WTC11 (cell line): ENCODE measurements at regions not wholly inside any gene's neighbourhood (a gene's known extent, or its start where the extent isn't known, plus 50 kb on each side); places are given as distances from the start of the nearest gene placed in this dataset.

Experiments used
- ATAC-seq: fragments of 200-7000 bp; cut with Tn5 transposase; 2 replicates; pipeline ENCODE4 v1.10.0; 2021; ENCODE audit warnings: mild to moderate bottlenecking, moderate library complexity
- CTCF ChIA-PET: fragments of 300-600 bp; sonication (Branson Sonifier 250); formaldehyde crosslinking; loops from one replicate; lab custom pipeline; 2021; ENCODE audit warnings: antibody characterized with exemption; lab: Charles Lee
- POLR2A ChIA-PET: fragments of 350-600 bp; sonication (Branson Sonifier 250); formaldehyde crosslinking; loops from one replicate; lab custom pipeline; 2021; ENCODE audit warnings: antibody characterized with exemption; lab: Charles Lee
- DNase-seq: peaks from one replicate; pipeline ENCODE4 v3.0.0; 2021; ENCODE audit warnings: low spot score
- H3K27ac Mint-ChIP-seq: 2 replicates; pipeline ENCODE4 v1.8.0; 2021; ENCODE audit warnings: mixed read lengths
- H3K27me3 Mint-ChIP-seq: 2 replicates; pipeline ENCODE4 v1.8.0; 2021; ENCODE audit warnings: low read depth, mild to moderate bottlenecking, moderate library complexity, mixed read lengths
- H3K36me3 Mint-ChIP-seq: 2 replicates; pipeline ENCODE4 v1.8.0; 2021; ENCODE audit warnings: mixed read lengths
- H3K4me1 Mint-ChIP-seq: 2 replicates; pipeline ENCODE4 v1.8.0; 2022; ENCODE audit warnings: mixed read lengths
- H3K4me3 Mint-ChIP-seq: 2 replicates; pipeline ENCODE4 v1.8.0; 2021; ENCODE audit warnings: mild to moderate bottlenecking, moderate library complexity, mixed read lengths
- H3K9me3 Mint-ChIP-seq: 2 replicates; pipeline ENCODE4 v1.8.0; 2021; ENCODE audit warnings: mixed read lengths
- ETV6 ChIP-seq: sonication (generic); formaldehyde crosslinking; IDR thresholded peaks from 2 replicates; pipeline ENCODE4 v1.8.1; 2022; ENCODE audit warnings: mild to moderate bottlenecking, missing genetic modification reagents
- GTF2I ChIP-seq: fragments of 250-450 bp; sonication (Bioruptor Pico); conservative IDR thresholded peaks from 2 replicates; pipeline ENCODE4 v1.4.0; 2021; ENCODE audit warnings: mild to moderate bottlenecking
- IRF2 ChIP-seq: sonication (generic); formaldehyde crosslinking; IDR thresholded peaks from 2 replicates; pipeline ENCODE4 v1.8.0; 2022; ENCODE audit warnings: low read depth, missing genetic modification reagents, borderline replicate concordance
- MXD4 ChIP-seq: fragments of 250-450 bp; sonication (Bioruptor Pico); IDR thresholded peaks from 2 replicates; pipeline ENCODE4 v1.8.0; 2021; ENCODE audit warnings: mild to moderate bottlenecking, moderate library complexity, borderline replicate concordance
- NFE2L1 ChIP-seq: sonication (generic); formaldehyde crosslinking; IDR thresholded peaks from 2 replicates; pipeline ENCODE4 v1.8.1; 2023; ENCODE audit warnings: missing genetic modification reagents
- NR2C2 ChIP-seq: sonication (generic); formaldehyde crosslinking; IDR thresholded peaks from 2 replicates; pipeline ENCODE4 v1.8.0; 2022; ENCODE audit warnings: mild to moderate bottlenecking, missing genetic modification reagents
- TP53 ChIP-seq: sonication (generic); formaldehyde crosslinking; IDR thresholded peaks from 2 replicates; pipeline ENCODE4 v1.8.1; 2023; ENCODE audit warnings: mild to moderate bottlenecking, missing genetic modification reagents
- ZNF121 ChIP-seq: sonication (generic); formaldehyde crosslinking; IDR thresholded peaks from 2 replicates; pipeline ENCODE4 v1.8.0; 2023; ENCODE audit warnings: missing genetic modification reagents
- ZNF219 ChIP-seq: sonication (generic); formaldehyde crosslinking; IDR thresholded peaks from 2 replicates; pipeline ENCODE4 v1.8.0; 2023; ENCODE audit warnings: missing genetic modification reagents, mild to moderate bottlenecking, borderline replicate concordance
- ZNF423 ChIP-seq: fragments of 250-450 bp; sonication (Bioruptor Pico); IDR thresholded peaks from 2 replicates; pipeline ENCODE4 v2.1.2; 2022; ENCODE audit warnings: mild to moderate bottlenecking, moderate library complexity
- TF ChIP-seq, protein P1 (sequence below): sonication (generic); formaldehyde crosslinking; IDR thresholded peaks from 2 replicates; pipeline ENCODE4 v1.8.1; 2023; ENCODE audit warnings: mild to moderate bottlenecking, moderate library complexity, missing genetic modification reagents
- TF ChIP-seq, protein P2 (sequence below): sonication (generic); formaldehyde crosslinking; IDR thresholded peaks from 2 replicates; pipeline ENCODE4 v1.8.0; 2023; ENCODE audit warnings: missing genetic modification reagents
- TF ChIP-seq, protein P3 (sequence below): sonication (generic); formaldehyde crosslinking; IDR thresholded peaks from 2 replicates; pipeline ENCODE4 v1.8.1; 2022; ENCODE audit warnings: low read depth, mild to moderate bottlenecking, moderate library complexity, missing genetic modification reagents, borderline replicate concordance
- TF ChIP-seq, protein P4 (sequence below): fragments of 200-600 bp; IDR thresholded peaks from 2 replicates; pipeline ENCODE4 v1.8.0; 2022; ENCODE audit warnings: antibody characterized with exemption
- TF ChIP-seq, protein P5 (sequence below): sonication (generic); formaldehyde crosslinking; conservative IDR thresholded peaks from 2 replicates; pipeline ENCODE4 v1.8.1; 2023; ENCODE audit warnings: mild to moderate bottlenecking, low read depth, missing genetic modification reagents, moderate library complexity
- TF ChIP-seq, protein P6 (sequence below): sonication (generic); formaldehyde crosslinking; IDR thresholded peaks from 2 replicates; pipeline ENCODE4 v1.8.0; 2022; ENCODE audit warnings: mild to moderate bottlenecking, missing genetic modification reagents

DNA sequence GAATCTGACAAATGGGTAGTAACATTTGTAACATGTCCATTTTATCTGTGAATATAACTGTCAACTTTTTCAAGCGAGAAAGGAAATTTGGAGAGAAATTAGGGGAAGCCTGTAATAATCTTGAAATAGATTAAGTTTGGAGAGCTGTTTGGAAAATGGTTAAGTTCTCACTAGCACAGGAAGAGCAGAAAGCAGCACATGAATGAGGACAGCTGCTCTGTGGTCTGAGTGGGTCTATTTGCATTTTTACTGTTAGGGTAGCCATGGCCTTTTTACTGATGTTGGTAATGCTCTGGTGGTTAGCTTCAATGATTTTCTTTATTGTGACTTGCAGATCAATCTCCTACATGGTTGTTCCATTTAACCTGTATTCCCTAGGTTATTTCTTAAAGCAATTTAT is 144.5 kb upstream of the GDNF start:
- no peak overlapping the region for H3K27ac Mint-ChIP-seq
- no peak for ATAC-seq
- CTCF ChIA-PET, result no interaction called here

DNA sequence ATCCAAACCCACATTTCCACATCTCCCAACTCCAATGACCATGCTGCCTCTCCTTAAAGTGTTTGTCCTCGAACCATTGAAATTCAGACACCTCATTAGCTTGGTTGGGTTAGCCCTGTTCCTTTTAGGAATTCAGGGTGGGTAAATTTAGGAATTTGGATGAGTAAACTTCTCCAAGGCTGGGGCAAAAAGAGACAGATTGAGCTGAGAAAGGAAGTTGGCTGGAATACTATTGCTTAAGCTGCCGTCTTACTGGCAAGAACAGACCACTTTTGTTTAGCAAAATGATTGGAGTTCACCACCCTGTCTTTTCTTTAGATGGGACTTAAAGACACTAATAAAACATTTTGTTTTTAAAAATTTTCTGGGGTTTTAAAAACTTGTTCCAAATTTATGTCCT is 143.6 kb upstream of the GDNF start:
- DNase-seq, result no peak
- TF ChIP-seq, protein P1, sequence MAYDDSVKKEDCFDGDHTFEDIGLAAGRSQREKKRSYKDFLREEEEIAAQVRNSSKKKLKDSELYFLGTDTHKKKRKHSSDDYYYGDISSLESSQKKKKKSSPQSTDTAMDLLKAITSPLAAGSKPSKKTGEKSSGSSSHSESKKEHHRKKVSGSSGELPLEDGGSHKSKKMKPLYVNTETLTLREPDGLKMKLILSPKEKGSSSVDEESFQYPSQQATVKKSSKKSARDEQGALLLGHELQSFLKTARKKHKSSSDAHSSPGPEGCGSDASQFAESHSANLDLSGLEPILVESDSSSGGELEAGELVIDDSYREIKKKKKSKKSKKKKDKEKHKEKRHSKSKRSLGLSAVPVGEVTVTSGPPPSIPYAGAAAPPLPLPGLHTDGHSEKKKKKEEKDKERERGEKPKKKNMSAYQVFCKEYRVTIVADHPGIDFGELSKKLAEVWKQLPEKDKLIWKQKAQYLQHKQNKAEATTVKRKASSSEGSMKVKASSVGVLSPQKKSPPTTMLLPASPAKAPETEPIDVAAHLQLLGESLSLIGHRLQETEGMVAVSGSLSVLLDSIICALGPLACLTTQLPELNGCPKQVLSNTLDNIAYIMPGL (CRISPR knock-in tag), result no peak
- TF ChIP-seq IRF2 (no peak), ZNF219 (no peak), NR2C2 (CRISPR knock-in tag) (no peak), ETV6 (CRISPR knock-in tag) (no peak), GTF2I (no peak), MXD4 (CRISPR knock-in tag) (no peak), ZNF121 (no peak), TP53 (CRISPR knock-in tag) (no peak)
- TF ChIP-seq, protein P2, sequence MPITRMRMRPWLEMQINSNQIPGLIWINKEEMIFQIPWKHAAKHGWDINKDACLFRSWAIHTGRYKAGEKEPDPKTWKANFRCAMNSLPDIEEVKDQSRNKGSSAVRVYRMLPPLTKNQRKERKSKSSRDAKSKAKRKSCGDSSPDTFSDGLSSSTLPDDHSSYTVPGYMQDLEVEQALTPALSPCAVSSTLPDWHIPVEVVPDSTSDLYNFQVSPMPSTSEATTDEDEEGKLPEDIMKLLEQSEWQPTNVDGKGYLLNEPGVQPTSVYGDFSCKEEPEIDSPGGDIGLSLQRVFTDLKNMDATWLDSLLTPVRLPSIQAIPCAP (CRISPR knock-in tag), result no peak
- TF ChIP-seq, protein P3, sequence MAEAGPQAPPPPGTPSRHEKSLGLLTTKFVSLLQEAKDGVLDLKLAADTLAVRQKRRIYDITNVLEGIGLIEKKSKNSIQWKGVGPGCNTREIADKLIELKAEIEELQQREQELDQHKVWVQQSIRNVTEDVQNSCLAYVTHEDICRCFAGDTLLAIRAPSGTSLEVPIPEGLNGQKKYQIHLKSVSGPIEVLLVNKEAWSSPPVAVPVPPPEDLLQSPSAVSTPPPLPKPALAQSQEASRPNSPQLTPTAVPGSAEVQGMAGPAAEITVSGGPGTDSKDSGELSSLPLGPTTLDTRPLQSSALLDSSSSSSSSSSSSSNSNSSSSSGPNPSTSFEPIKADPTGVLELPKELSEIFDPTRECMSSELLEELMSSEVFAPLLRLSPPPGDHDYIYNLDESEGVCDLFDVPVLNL (CRISPR knock-in tag), result no peak
- TF ChIP-seq, protein P4, sequence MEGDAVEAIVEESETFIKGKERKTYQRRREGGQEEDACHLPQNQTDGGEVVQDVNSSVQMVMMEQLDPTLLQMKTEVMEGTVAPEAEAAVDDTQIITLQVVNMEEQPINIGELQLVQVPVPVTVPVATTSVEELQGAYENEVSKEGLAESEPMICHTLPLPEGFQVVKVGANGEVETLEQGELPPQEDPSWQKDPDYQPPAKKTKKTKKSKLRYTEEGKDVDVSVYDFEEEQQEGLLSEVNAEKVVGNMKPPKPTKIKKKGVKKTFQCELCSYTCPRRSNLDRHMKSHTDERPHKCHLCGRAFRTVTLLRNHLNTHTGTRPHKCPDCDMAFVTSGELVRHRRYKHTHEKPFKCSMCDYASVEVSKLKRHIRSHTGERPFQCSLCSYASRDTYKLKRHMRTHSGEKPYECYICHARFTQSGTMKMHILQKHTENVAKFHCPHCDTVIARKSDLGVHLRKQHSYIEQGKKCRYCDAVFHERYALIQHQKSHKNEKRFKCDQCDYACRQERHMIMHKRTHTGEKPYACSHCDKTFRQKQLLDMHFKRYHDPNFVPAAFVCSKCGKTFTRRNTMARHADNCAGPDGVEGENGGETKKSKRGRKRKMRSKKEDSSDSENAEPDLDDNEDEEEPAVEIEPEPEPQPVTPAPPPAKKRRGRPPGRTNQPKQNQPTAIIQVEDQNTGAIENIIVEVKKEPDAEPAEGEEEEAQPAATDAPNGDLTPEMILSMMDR, result no peak
- TF ChIP-seq, protein P5, sequence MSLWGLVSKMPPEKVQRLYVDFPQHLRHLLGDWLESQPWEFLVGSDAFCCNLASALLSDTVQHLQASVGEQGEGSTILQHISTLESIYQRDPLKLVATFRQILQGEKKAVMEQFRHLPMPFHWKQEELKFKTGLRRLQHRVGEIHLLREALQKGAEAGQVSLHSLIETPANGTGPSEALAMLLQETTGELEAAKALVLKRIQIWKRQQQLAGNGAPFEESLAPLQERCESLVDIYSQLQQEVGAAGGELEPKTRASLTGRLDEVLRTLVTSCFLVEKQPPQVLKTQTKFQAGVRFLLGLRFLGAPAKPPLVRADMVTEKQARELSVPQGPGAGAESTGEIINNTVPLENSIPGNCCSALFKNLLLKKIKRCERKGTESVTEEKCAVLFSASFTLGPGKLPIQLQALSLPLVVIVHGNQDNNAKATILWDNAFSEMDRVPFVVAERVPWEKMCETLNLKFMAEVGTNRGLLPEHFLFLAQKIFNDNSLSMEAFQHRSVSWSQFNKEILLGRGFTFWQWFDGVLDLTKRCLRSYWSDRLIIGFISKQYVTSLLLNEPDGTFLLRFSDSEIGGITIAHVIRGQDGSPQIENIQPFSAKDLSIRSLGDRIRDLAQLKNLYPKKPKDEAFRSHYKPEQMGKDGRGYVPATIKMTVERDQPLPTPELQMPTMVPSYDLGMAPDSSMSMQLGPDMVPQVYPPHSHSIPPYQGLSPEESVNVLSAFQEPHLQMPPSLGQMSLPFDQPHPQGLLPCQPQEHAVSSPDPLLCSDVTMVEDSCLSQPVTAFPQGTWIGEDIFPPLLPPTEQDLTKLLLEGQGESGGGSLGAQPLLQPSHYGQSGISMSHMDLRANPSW, result no peak
- TF ChIP-seq, all 79 proteins: peak for 0
- H3K27ac Mint-ChIP-seq, result no peak overlapping the region
- H3K27me3 Mint-ChIP-seq, result no peaks in the 10 kb centered on the region
- POLR2A ChIA-PET, result no interaction called here
- no peak overlapping the region for H3K4me3 Mint-ChIP-seq
- H3K9me3 Mint-ChIP-seq, result peaks cover 38% of the 10 kb centered on the region
- CTCF ChIA-PET, result no interaction called here
- no peak for ATAC-seq
- H3K4me1 Mint-ChIP-seq, result peaks cover 13% of the 10 kb centered on the region
- H3K36me3 Mint-ChIP-seq, result peaks cover 15% of the 10 kb centered on the region

More for the DNA sequence above, 144.5 kb upstream of the GDNF start:
- no peak for DNase-seq
- Mint-ChIP-seq H3K4me1 (peaks cover 13% of the 10 kb centered on the region), H3K9me3 (peaks cover 33% of the 10 kb centered on the region), H3K36me3 (peaks cover 15% of the 10 kb centered on the region), H3K27me3 (no peaks in the 10 kb centered on the region), H3K4me3 (no peak overlapping the region)
- POLR2A ChIA-PET, result no interaction called here
- no peak for TF ChIP-seq ZNF423
- TF ChIP-seq, protein P6, sequence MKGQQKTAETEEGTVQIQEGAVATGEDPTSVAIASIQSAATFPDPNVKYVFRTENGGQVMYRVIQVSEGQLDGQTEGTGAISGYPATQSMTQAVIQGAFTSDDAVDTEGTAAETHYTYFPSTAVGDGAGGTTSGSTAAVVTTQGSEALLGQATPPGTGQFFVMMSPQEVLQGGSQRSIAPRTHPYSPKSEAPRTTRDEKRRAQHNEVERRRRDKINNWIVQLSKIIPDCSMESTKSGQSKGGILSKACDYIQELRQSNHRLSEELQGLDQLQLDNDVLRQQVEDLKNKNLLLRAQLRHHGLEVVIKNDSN (CRISPR knock-in tag), result no peak

DNA sequence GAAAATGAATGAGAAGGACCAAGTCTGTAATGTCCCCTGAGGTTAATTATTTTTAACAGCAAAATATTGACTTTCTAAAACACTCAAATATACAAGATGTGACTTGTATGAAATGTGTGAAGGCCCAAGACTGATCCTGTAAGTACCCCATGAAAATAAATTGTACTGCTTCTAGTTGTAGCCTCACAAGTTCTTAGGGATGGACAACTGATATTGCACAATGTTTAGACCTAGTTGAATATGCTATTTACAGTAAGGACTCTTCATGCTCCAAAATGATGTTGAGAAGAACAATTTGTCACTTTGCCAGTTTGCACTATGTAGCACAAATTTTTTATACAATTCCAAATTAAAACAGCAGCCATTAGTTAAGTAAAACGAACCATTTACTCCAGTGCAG is 139.7 kb upstream of the GDNF start:
- POLR2A ChIA-PET, result no interaction called here
- peaks cover 15% of the 10 kb centered on the region for H3K36me3 Mint-ChIP-seq

More for the DNA sequence above, 139.7 kb upstream of the GDNF start:
- H3K27me3 Mint-ChIP-seq, result no peaks in the 10 kb centered on the region
- H3K9me3 Mint-ChIP-seq, result peaks cover 49% of the 10 kb centered on the region
- peaks cover 11% of the 10 kb centered on the region for H3K4me1 Mint-ChIP-seq
- CTCF ChIA-PET, result no interaction called here
- TF ChIP-seq IRF2 (no peak), ZNF423 (no peak), NFE2L1 (CRISPR knock-in tag) (no peak)
- TF ChIP-seq, protein P1 (CRISPR knock-in tag), result no peak
- TF ChIP-seq, all 79 proteins: peak for 0
- DNase-seq (no peak), ATAC-seq (no peak)
- no peak overlapping the region for H3K4me3 Mint-ChIP-seq
- no peak overlapping the region for H3K27ac Mint-ChIP-seq
